ENCODE measurements at regions not wholly inside any gene's neighbourhood (a gene's known extent, or its start where the extent isn't known, plus 50 kb on each side); places are given as distances from the start of the nearest gene placed in this dataset.

- TF ChIP-seq TAF1 (IDR thresholded peaks at IDR 0.05; ENCODE audit: borderline replicate concordance, low read depth, low read length), result no peak
- no peak for TF ChIP-seq POLR2AphosphoS5 (IDR thresholded peaks at IDR 0.05; ENCODE audit: low read depth, low read length)
Observed at GRCh38 chr13:21256351-21256761, 79.9 kb downstream of the MRPL57 start.
